ENCODE measurements at regions not wholly inside any gene's neighbourhood (a gene's known extent, or its start where the extent isn't known, plus 50 kb on each side); places are given as distances from the start of the nearest gene placed in this dataset.

GRCh38 chr6:147805155-147805554 is 296.7 kb downstream of the SAMD5 start:
- H3K4me1 ChIP-seq, result no peaks in the 10 kb centered on the region
- peaks cover 0 to 20% (median 7%) of the 10 kb centered on the region in 11 donors for H3K9me3 ChIP-seq
- no peak for TF ChIP-seq CTCF (IDR thresholded peaks at IDR 0.05)
- H3K27me3 ChIP-seq, result no peaks in the 10 kb centered on the region
- ATAC-seq (no peak), DNase-seq (no peak)
- no peaks in the 10 kb centered on the region for H3K36me3 ChIP-seq
- 71 to 81% methylated on average over 1 of the region's 1 CpG for WGBS, 2 donors
- no peak overlapping the region for H3K4me3 ChIP-seq
- no peak overlapping the region for H3K27ac ChIP-seq
- intact Hi-C loops (cut with DNase I), result no loop called here

DNA sequence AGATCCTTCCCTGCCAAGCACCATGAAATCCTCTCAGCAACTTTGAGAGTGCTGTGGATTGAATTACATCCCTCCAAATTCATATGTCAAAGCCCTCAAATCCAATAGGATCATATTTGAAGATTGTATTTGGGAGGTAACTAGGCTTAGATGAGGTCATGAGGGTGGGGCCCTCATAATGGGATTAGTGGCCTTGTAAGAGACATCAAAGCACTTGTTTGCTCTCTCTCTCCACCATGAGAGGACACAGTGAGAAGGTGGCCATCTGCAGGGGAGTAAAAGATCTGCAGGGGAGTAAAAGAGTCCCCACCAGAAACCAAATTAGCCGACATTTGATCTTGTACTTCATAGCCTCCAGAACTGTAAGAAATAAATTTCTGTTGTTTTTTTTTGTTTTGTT is 298.2 kb downstream of the SAMD5 start:
- TF ChIP-seq CTCF (IDR thresholded peaks at IDR 0.05), result no peak
- no peak for ATAC-seq
- intact Hi-C loops (cut with DNase I), result no loop called here
- no peak for DNase-seq
- Histone ChIP-seq H3K9me3 (peaks cover 0 to 20% (median 7%) of the 10 kb centered on the region in 11 donors), H3K4me1 (no peaks in the 10 kb centered on the region), H3K4me3 (no peak overlapping the region), H3K27me3 (peaks cover 0 to 4% (median 0%) of the 10 kb centered on the region in 7 donors), H3K27ac (no peak overlapping the region), H3K36me3 (no peaks in the 10 kb centered on the region)
- 96 to 100% methylated on average over 1 of the region's 1 CpG for WGBS, 2 donors

DNA sequence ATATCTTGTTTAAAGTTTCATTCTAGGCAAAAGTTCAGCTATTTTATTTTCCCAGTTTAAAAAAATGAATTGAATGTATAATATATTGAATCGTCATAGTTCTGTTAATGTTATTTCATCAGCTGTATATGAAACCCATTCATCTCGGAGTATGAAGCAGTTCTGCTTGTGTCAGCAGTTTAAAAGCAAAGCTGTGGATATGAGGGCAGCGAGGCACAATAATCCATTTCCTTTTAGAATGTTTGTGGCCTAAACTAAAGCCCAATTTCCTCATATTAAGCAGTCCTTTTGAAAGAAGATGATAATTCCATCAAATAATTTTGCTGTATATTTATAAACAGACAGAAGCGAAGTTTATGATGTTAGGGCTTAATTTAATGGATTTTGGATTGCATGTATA is 300.1 kb downstream of the SAMD5 start:
- ATAC-seq, result no peak
- no peaks in the 10 kb centered on the region for H3K4me1 ChIP-seq
- H3K27ac ChIP-seq, result no peak overlapping the region
- intact Hi-C loops (cut with DNase I), result no loop called here
- H3K36me3 ChIP-seq, result no peaks in the 10 kb centered on the region
- no peak for TF ChIP-seq CTCF (IDR thresholded peaks at IDR 0.05)
- peaks cover 0 to 20% (median 7%) of the 10 kb centered on the region in 11 donors for H3K9me3 ChIP-seq
- WGBS, 2 donors, result 71 to 72% methylated on average over 4 of the region's 4 CpGs
- DNase-seq, result no peak
- H3K27me3 ChIP-seq, result peaks cover 0 to 4% (median 0%) of the 10 kb centered on the region in 7 donors
- no peak overlapping the region for H3K4me3 ChIP-seq

GRCh38 chr6:147811913-147812629 is 303.6 kb downstream of the SAMD5 start:
- WGBS, 2 donors, result 81 to 89% methylated on average over 6 of the region's 6 CpGs
- H3K27ac ChIP-seq, result no peak overlapping the region
- no peak for TF ChIP-seq CTCF (IDR thresholded peaks at IDR 0.05)
- H3K4me1 ChIP-seq, result no peaks in the 10 kb centered on the region
- intact Hi-C loops (cut with DNase I), result no loop called here
- peaks cover 0 to 3% (median 0%) of the 10 kb centered on the region in 11 donors for H3K9me3 ChIP-seq
- DNase-seq, result no peak
- H3K4me3 ChIP-seq, result no peak overlapping the region
- no peaks in the 10 kb centered on the region for H3K36me3 ChIP-seq
- peaks cover 0 to 7% (median 0%) of the 10 kb centered on the region in 7 donors for H3K27me3 ChIP-seq
- ATAC-seq, result no peak

All from heart right ventricle (tissue), 16 donors.